HL-60/S4 (cell line): ENCODE measurements at regions not wholly inside any gene's neighbourhood (a gene's known extent, or its start where the extent isn't known, plus 50 kb on each side); places are given as distances from the start of the nearest gene placed in this dataset.

ENCODE experiments used
- in situ Hi-C: fragments of 300-500 bp; cut with MboI; formaldehyde crosslinking; loops from 2 replicates; pipeline ENCODE4 v1.14.3; 2022; ENCODE audit warnings: low sequenced_read_pairs

GRCh38 chr7:26487780-26488515, 196.3 kb downstream of the SNX10 start:
- in situ Hi-C loops = no loop called here

GRCh38 chr7:26489391-26489790, 197.7 kb downstream of the SNX10 start:
- in situ Hi-C loops = no loop called here

- in situ Hi-C loops = no loop called here
These were observed 198.4 kb downstream of the SNX10 start for GRCh38 chr7:26489906-26490639.

GRCh38 chr7:26490640-26491624, 199.3 kb downstream of the SNX10 start:
- in situ Hi-C loops = no loop called here

- in situ Hi-C loops = no loop called here
These were observed 201.2 kb downstream of the SNX10 start for GRCh38 chr7:26492816-26493215.

GRCh38 chr7:26493737-26494428, 202.2 kb downstream of the SNX10 start:
- in situ Hi-C loops = no loop called here

- in situ Hi-C loops = no loop called here
These were observed 203.9 kb downstream of the SNX10 start for GRCh38 chr7:26495569-26495968.

- in situ Hi-C loops = no loop called here
These were observed 206.3 kb downstream of the SNX10 start for GRCh38 chr7:26497801-26498596.

GRCh38 chr7:26499315-26499897, 207.7 kb downstream of the SNX10 start:
- in situ Hi-C loops = no loop called here

GRCh38 chr7:26500749-26501352, 209.2 kb downstream of the SNX10 start:
- in situ Hi-C loops = loop anchor here (10.0 to 25.0 kb wide), 2 partner anchors 126 to 589 kb away; no protein-coding TSS in a partner anchor

- in situ Hi-C loops = loop anchor here (10.0 to 25.0 kb wide), 2 partner anchors 130 to 592 kb away; no protein-coding TSS in a partner anchor
These were observed 212.9 kb downstream of the SNX10 start for GRCh38 chr7:26504411-26505120.

GRCh38 chr7:26506196-26506595, 214.5 kb downstream of the SNX10 start:
- in situ Hi-C loops = loop anchor here (10.0 to 25.0 kb wide), 2 partner anchors 131 to 594 kb away; no protein-coding TSS in a partner anchor

GRCh38 chr7:26507108-26507987, 215.7 kb downstream of the SNX10 start:
- in situ Hi-C loops = loop anchor here (10.0 to 25.0 kb wide), 2 partner anchors 133 to 595 kb away; no protein-coding TSS in a partner anchor

GRCh38 chr7:26508481-26508880, 216.8 kb downstream of the SNX10 start:
- in situ Hi-C loops = loop anchor here (10.0 to 25.0 kb wide), 2 partner anchors 134 to 596 kb away; no protein-coding TSS in a partner anchor

- in situ Hi-C loops = loop anchor here (10.0 to 25.0 kb wide), 2 partner anchors 134 to 597 kb away; no protein-coding TSS in a partner anchor
These were observed 217.3 kb downstream of the SNX10 start for GRCh38 chr7:26508917-26509316.

GRCh38 chr7:26510231-26510957, 218.7 kb downstream of the SNX10 start:
- in situ Hi-C loops = loop anchor here (25.0 kb wide), 1 partner anchor 598 kb away; no protein-coding TSS in a partner anchor
